Mesodermal cell (in vitro differentiated cells): ENCODE measurements at regions not wholly inside any gene's neighbourhood (a gene's known extent, or its start where the extent isn't known, plus 50 kb on each side); places are given as distances from the start of the nearest gene placed in this dataset.

Source experiments
- H3K27ac ChIP-seq: 2 replicates; pipeline ENCODE4 v1.7.0; 2013; ENCODE audit warnings: mild to moderate bottlenecking, low read depth, low read length, moderate library complexity; ENCODE audit not compliant: severe bottlenecking
- H3K36me3 ChIP-seq: 2 replicates; pipeline ENCODE4 v1.7.1; 2013; ENCODE audit warnings: mild to moderate bottlenecking, low read length, moderate library complexity; ENCODE audit not compliant: control insufficient read depth, insufficient read depth
- H3K4me1 ChIP-seq: one replicate; pipeline ENCODE4 v1.7.1; 2013; ENCODE audit warnings: mild to moderate bottlenecking, low read length; ENCODE audit not compliant: insufficient read depth, control insufficient read depth, poor library complexity, severe bottlenecking
- H3K4me3 ChIP-seq: 2 replicates; pipeline ENCODE4 v1.7.0; 2013; ENCODE audit warnings: low read length, control low read depth, mild to moderate bottlenecking; ENCODE audit not compliant: insufficient read depth, poor library complexity, severe bottlenecking; ENCODE audit errors: extremely low read depth
- H3K9me3 ChIP-seq: 2 replicates; pipeline ENCODE4 v1.7.1; 2013; ENCODE audit warnings: mild to moderate bottlenecking, low read length, moderate library complexity; ENCODE audit not compliant: control insufficient read depth
- WGBS, 2 experiments: methylation state at CpG; one replicate each; pipeline ENCODE4 v1.1.5; 2013; ENCODE audit warnings: missing lambda C conversion rate in 2 of 2; ENCODE audit not compliant: insufficient coverage in 2 of 2; 5-methylcytosine and 5-hydroxymethylcytosine counted together

DNA sequence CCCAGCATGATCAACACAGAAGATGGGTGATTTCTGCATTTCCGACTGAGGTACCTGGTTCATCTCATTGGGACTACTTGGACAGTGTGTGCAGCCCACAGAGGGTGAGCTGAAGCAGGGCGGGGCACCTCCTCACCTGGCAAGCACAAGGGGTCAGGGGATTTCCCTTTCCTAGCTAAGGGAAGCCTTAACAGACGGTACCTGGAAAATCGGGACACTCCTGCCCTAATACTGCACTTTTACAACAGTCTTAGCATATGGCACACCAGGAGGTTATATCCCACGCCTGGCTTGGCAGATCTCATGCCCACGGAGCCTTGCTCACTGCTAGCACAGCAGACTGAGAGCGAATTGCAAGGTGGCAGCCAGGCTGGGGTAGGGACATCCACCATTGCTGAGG, 92.9 kb upstream of the GRID2 start:
- Histone ChIP-seq H3K36me3 (no peaks in the 10 kb centered on the region), H3K27ac (no peak overlapping the region), H3K9me3 (no peaks in the 10 kb centered on the region), H3K4me3 (no peak overlapping the region), H3K4me1 (no peaks in the 10 kb centered on the region)
- WGBS, 2 experiments = 82 to 92% methylated on average over 5 to 7 of the region's 7 CpGs

GRCh38 chr4:92215476-92215875, 88.3 kb upstream of the GRID2 start:
- Histone ChIP-seq H3K36me3 (no peaks in the 10 kb centered on the region), H3K4me1 (no peaks in the 10 kb centered on the region), H3K4me3 (no peak overlapping the region), H3K9me3 (no peaks in the 10 kb centered on the region), H3K27ac (no peak overlapping the region)
- WGBS, 2 experiments = 100% methylated on average over 2 of the region's 4 CpGs

DNA sequence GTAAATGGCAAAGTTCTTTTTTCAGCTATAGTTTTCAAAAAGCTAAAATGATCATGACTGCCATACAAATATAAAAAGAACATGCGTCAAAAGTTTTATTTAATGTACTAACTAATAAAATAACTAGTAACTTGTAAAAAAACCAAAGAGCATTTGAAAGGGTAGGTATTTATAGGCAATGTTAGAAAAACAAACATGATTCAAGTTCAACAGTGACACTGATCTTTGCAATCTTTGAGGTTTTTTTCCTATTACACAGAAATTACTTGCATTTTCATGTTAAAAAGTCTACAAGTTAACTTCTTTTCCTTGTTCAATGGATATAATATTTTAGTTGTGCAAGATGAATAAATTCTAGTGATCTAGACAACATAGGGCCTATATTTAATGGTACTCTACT, 72.3 kb upstream of the GRID2 start:
- Histone ChIP-seq H3K36me3 (no peaks in the 10 kb centered on the region), H3K4me1 (no peaks in the 10 kb centered on the region), H3K27ac (no peak overlapping the region), H3K9me3 (no peaks in the 10 kb centered on the region), H3K4me3 (no peak overlapping the region)
- WGBS, 2 experiments = no CpG with 5 or more reads among the region's 1 CpG

- Histone ChIP-seq H3K4me1 (no peaks in the 10 kb centered on the region), H3K9me3 (no peaks in the 10 kb centered on the region), H3K27ac (no peak overlapping the region), H3K4me3 (no peak overlapping the region), H3K36me3 (no peaks in the 10 kb centered on the region)
Observed at GRCh38 chr4:92232566-92232965, 71.2 kb upstream of the GRID2 start.

DNA sequence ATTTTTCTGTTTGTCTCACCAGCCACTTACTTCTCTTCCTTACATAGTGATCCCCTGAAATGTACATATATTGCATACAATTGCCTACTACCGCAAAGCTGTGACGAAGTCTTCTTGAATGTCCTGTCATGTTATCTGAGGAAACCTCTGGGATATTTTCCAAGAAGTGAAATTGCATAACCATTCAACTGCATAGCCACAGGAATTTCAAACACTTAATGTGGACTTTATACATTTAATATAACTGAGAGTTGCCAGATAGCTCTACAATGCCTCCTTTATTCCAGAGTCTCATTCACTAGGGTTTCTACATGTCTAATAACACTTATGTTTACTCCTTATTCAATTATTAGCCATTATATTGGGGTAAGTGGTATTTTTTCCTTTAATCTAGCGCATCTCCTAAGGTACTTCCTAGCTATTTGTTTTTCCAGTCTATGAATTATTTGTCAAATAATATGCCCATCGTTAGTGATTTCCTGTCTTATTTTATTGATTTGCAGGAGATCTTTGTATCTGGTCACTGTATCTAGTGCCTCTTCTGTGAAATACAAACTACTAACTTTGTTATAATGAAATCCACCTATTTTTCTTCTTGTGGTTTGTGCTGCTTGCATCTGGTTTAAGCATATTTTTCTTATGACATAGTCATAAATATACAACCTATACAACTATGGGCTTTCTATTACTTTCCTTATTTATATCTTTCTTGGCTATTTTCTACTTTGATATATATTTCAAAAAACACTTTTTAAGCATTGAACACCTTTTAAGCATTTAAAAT, 69.2 kb upstream of the GRID2 start:
- 83 to 100% methylated on average over 1 to 2 of the region's 4 CpGs for WGBS, 2 experiments
- Histone ChIP-seq H3K36me3 (no peaks in the 10 kb centered on the region), H3K9me3 (peaks cover 3% of the 10 kb centered on the region), H3K27ac (no peak overlapping the region), H3K4me3 (no peak overlapping the region), H3K4me1 (no peaks in the 10 kb centered on the region)

DNA sequence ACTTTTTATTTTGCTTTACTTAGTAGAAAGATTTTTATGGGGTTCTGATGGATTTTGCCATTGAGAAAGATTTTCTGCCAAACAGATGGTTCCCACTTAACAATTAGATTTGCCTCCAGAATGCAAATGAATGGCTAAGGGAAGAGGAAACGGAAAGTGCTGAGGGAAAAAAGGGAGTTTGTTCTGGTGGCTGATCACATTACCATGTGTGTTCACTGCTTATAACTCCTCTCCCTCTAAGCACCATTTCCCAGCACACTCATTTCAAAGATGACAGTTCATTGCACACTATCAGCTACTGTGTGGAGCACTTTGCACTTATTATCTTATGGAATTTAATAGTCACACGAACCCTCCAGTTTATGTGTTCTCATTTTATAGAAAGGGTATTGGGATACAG, 68.0 kb upstream of the GRID2 start:
- Histone ChIP-seq H3K4me3 (no peak overlapping the region), H3K27ac (no peak overlapping the region), H3K36me3 (no peaks in the 10 kb centered on the region), H3K9me3 (peaks cover 8% of the 10 kb centered on the region), H3K4me1 (no peaks in the 10 kb centered on the region)
- WGBS, 2 experiments = no CpG with 5 or more reads among the region's 2 CpGs

DNA sequence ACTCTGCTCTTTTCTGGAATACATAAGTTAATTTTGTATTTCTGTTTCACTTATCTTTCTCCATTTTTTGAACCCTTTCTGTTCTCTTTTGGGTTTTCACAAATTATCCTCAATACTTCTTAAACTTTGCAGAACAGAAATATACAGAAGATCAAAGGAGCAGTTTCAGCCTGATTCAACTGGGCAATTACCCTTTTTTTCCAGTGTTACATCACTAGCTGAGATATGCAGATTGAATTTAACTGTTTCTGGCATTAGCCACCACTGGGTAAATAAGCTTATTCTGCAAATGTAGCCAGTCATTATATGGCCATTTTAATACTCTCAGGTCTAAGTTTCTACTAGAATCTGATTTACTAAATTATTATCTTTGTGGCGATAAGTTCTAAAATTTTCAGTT, 66.9 kb upstream of the GRID2 start:
- Histone ChIP-seq H3K27ac (no peak overlapping the region), H3K4me3 (no peak overlapping the region), H3K9me3 (peaks cover 8% of the 10 kb centered on the region), H3K36me3 (no peaks in the 10 kb centered on the region), H3K4me1 (no peaks in the 10 kb centered on the region)
- WGBS, 2 experiments = no CpG with 5 or more reads among the region's 1 CpG

DNA sequence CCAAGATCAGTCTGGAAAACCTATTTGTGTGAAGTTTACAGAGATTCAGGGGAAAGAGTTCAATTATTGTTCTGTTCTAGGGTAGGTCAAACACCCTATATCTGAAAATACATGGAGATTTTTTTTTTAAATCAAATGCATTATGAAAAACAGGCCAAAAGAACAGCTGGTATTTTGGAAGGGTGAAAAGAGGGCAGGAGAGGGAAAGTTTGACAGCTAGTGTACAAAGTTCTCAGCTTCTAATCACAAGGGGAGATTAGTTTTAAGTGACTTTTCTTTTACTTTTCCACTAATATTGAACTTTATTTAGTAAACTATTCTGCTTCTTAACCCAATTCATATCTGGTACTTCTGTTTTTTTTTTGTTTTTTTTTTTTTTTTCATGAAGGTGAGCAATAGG, 66.2 kb upstream of the GRID2 start:
- Histone ChIP-seq H3K36me3 (no peaks in the 10 kb centered on the region), H3K27ac (no peak overlapping the region), H3K4me3 (no peak overlapping the region), H3K9me3 (peaks cover 8% of the 10 kb centered on the region), H3K4me1 (no peaks in the 10 kb centered on the region)

- no peaks in the 10 kb centered on the region for H3K36me3 ChIP-seq
- no peak overlapping the region for H3K27ac ChIP-seq
- WGBS, 2 experiments = 67% methylated on average over 1 of the region's 2 CpGs; no CpG with 5 or more reads in 1 of the 2 experiments
- H3K4me1 ChIP-seq = no peaks in the 10 kb centered on the region
- no peak overlapping the region for H3K4me3 ChIP-seq
- peaks cover 8% of the 10 kb centered on the region for H3K9me3 ChIP-seq
Observed at GRCh38 chr4:92241094-92241493, 62.7 kb upstream of the GRID2 start.

GRCh38 chr4:92246384-92246783, 57.4 kb upstream of the GRID2 start:
- Histone ChIP-seq H3K4me1 (no peaks in the 10 kb centered on the region), H3K36me3 (no peaks in the 10 kb centered on the region), H3K4me3 (no peak overlapping the region), H3K27ac (no peak overlapping the region), H3K9me3 (no peaks in the 10 kb centered on the region)

GRCh38 chr4:92249541-92249940, 54.2 kb upstream of the GRID2 start:
- Histone ChIP-seq H3K4me1 (no peaks in the 10 kb centered on the region), H3K36me3 (no peaks in the 10 kb centered on the region), H3K4me3 (no peak overlapping the region), H3K9me3 (no peaks in the 10 kb centered on the region), H3K27ac (no peak overlapping the region)
- 100% methylated on average over 1 of the region's 2 CpGs; no CpG with 5 or more reads in 1 of the 2 experiments for WGBS, 2 experiments
